NB4 (cell line): ENCODE measurements at regions not wholly inside any gene's neighbourhood (a gene's known extent, or its start where the extent isn't known, plus 50 kb on each side); places are given as distances from the start of the nearest gene placed in this dataset.

Source experiments
- POLR2A ChIP-seq: IDR thresholded peaks from 2 replicates; pipeline ENCODE4 v1.6.1; 2011; ENCODE audit warnings: mild to moderate bottlenecking; ENCODE audit not compliant: insufficient read length; ENCODE audit errors: extremely low read depth
- TF ChIP-seq, protein P1 (sequence below): IDR thresholded peaks from one replicate; pipeline ENCODE4 v1.5.1; 2012; ENCODE audit warnings: low read depth, low read length

DNA sequence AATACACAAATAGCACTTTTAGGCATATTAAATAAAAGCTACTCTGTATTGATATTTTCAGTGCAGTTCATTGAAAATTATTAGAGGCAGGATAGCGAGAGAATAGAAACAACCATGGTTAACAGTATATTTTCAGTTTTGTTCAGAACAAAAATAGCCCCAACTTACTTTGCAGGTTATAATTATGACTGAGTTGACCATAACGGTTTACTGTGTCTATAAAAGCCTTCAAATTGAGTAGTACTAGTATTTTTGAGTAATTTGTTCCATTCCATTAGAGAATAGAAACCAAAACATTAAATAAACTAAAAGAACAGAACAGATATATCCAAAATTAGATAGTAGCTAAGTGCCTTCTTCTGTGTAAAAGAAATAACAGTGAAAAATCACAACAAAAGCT lies 1108.4 kb upstream of the PCDH20 start:
- TF ChIP-seq, protein P1, sequence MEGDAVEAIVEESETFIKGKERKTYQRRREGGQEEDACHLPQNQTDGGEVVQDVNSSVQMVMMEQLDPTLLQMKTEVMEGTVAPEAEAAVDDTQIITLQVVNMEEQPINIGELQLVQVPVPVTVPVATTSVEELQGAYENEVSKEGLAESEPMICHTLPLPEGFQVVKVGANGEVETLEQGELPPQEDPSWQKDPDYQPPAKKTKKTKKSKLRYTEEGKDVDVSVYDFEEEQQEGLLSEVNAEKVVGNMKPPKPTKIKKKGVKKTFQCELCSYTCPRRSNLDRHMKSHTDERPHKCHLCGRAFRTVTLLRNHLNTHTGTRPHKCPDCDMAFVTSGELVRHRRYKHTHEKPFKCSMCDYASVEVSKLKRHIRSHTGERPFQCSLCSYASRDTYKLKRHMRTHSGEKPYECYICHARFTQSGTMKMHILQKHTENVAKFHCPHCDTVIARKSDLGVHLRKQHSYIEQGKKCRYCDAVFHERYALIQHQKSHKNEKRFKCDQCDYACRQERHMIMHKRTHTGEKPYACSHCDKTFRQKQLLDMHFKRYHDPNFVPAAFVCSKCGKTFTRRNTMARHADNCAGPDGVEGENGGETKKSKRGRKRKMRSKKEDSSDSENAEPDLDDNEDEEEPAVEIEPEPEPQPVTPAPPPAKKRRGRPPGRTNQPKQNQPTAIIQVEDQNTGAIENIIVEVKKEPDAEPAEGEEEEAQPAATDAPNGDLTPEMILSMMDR: no peak
- no peak for TF ChIP-seq POLR2A
